Endodermal cell (in vitro differentiated cells): ENCODE measurements at regions not wholly inside any gene's neighbourhood (a gene's known extent, or its start where the extent isn't known, plus 50 kb on each side); places are given as distances from the start of the nearest gene placed in this dataset.

Experiments used
- DNase-seq: peaks from one replicate; pipeline ENCODE4 v3.0.0-alpha.2; 2017
- H3K27ac ChIP-seq: 2 replicates; pipeline ENCODE4 v1.5.1; 2013; ENCODE audit warnings: mild to moderate bottlenecking, low read depth, low read length, moderate library complexity
- H3K27me3 ChIP-seq: 2 replicates; pipeline ENCODE4 v1.6.1; 2013; ENCODE audit warnings: mild to moderate bottlenecking, low read length, moderate library complexity; ENCODE audit not compliant: insufficient read depth, control insufficient read depth, poor library complexity, severe bottlenecking
- H3K36me3 ChIP-seq: 2 replicates; pipeline ENCODE4 v1.7.0; 2013; ENCODE audit warnings: mild to moderate bottlenecking, low read length, moderate library complexity; ENCODE audit not compliant: control insufficient read depth, insufficient read depth
- H3K4me1 ChIP-seq: one replicate; pipeline ENCODE4 v1.7.0; 2013; ENCODE audit warnings: low read length; ENCODE audit not compliant: control insufficient read depth, insufficient read depth
- H3K4me3 ChIP-seq: 2 replicates; pipeline ENCODE4 v1.5.1; 2013; ENCODE audit warnings: mild to moderate bottlenecking, low read length, moderate library complexity
- H3K9ac ChIP-seq: 2 replicates; pipeline ENCODE4 v1.6.1; 2013; ENCODE audit warnings: mild to moderate bottlenecking, low read length, moderate library complexity; ENCODE audit not compliant: poor library complexity, severe bottlenecking; ENCODE audit errors: extremely low read depth
- H3K9me3 ChIP-seq: 2 replicates; pipeline ENCODE4 v1.6.1; 2013; ENCODE audit warnings: mild to moderate bottlenecking, low read length, moderate library complexity; ENCODE audit not compliant: control insufficient read depth
- H3K27ac Mint-ChIP-seq: 2 replicates; pipeline ENCODE4 v1.8.0; 2020; ENCODE audit warnings: mixed read lengths
- H3K27me3 Mint-ChIP-seq: 2 replicates; pipeline ENCODE4 v1.8.0; 2021; ENCODE audit warnings: mild to moderate bottlenecking, mixed read lengths; ENCODE audit not compliant: insufficient read depth
- H3K36me3 Mint-ChIP-seq: 2 replicates; pipeline ENCODE4 v1.8.0; 2020; ENCODE audit warnings: low read depth, mixed read lengths
- H3K4me1 Mint-ChIP-seq: 2 replicates; pipeline ENCODE4 v1.8.0; 2020; ENCODE audit warnings: mixed read lengths
- H3K4me3 Mint-ChIP-seq: 2 replicates; pipeline ENCODE4 v1.8.0; 2020; ENCODE audit warnings: mild to moderate bottlenecking, moderate library complexity, mixed read lengths
- H3K9me3 Mint-ChIP-seq: 2 replicates; pipeline ENCODE4 v1.8.0; 2020; ENCODE audit warnings: mild to moderate bottlenecking, mixed read lengths
- CTCF ChIP-seq: fragments of 200-600 bp; sonication (generic); conservative IDR thresholded peaks from 2 replicates; pipeline ENCODE4 v1.5.0; 2021; ENCODE audit warnings: antibody characterized with exemption, mild to moderate bottlenecking
- WGBS, 2 experiments: methylation state at CpG; one replicate each; pipeline versions ENCODE4 v1.1.5 to v1.1.7; 2013; ENCODE audit warnings: missing lambda C conversion rate in 2 of 2, mixed read lengths in 1 of 2; ENCODE audit not compliant: insufficient coverage in 1 of 2, insufficient read length in 1 of 2; 5-methylcytosine and 5-hydroxymethylcytosine counted together

- H3K9me3 ChIP-seq: no peaks in the 10 kb centered on the region
- 85 to 91% methylated on average over 4 to 6 of the region's 7 CpGs for whole genome bisulfite sequencing, 2 experiments
- H3K27me3 ChIP-seq: no peaks in the 10 kb centered on the region
- Mint-ChIP-seq H3K36me3 (no peaks in the 10 kb centered on the region), H3K9me3 (no peaks in the 10 kb centered on the region), H3K4me3 (no peak overlapping the region), H3K27ac (no peak overlapping the region), H3K4me1 (no peaks in the 10 kb centered on the region), H3K27me3 (no peaks in the 10 kb centered on the region)
- TF ChIP-seq CTCF: no peak
- H3K4me1 ChIP-seq: no peaks in the 10 kb centered on the region
- H3K4me3 ChIP-seq: no peak overlapping the region
- no peaks in the 10 kb centered on the region for H3K36me3 ChIP-seq
- no peak overlapping the region for H3K27ac ChIP-seq
- no peak for DNase-seq
- H3K9ac ChIP-seq: no peak overlapping the region
Observed at GRCh38 chr21:21715266-21715969, 717.2 kb downstream of the NCAM2 start.

- H3K9me3 Mint-ChIP-seq: no peaks in the 10 kb centered on the region
- 95 to 100% methylated on average over 1 to 2 of the region's 2 CpGs for WGBS, 2 experiments
Observed at GRCh38 chr21:21722731-21723130, 724.5 kb downstream of the NCAM2 start.

GRCh38 chr21:21730512-21730911, 732.3 kb downstream of the NCAM2 start:
- Histone ChIP-seq H3K4me1 (no peaks in the 10 kb centered on the region), H3K9me3 (no peaks in the 10 kb centered on the region), H3K27me3 (no peaks in the 10 kb centered on the region), H3K9ac (no peak overlapping the region), H3K4me3 (no peak overlapping the region), H3K27ac (no peak overlapping the region), H3K36me3 (no peaks in the 10 kb centered on the region)
- Mint-ChIP-seq H3K4me1 (no peaks in the 10 kb centered on the region), H3K4me3 (no peak overlapping the region), H3K27me3 (no peaks in the 10 kb centered on the region), H3K9me3 (no peaks in the 10 kb centered on the region), H3K36me3 (no peaks in the 10 kb centered on the region), H3K27ac (no peak overlapping the region)
- TF ChIP-seq CTCF: no peak
- WGBS, 2 experiments: 84 to 90% methylated on average over 2 to 3 of the region's 5 CpGs
- DNase-seq: no peak

More at GRCh38 chr21:21722731-21723130, 724.5 kb downstream of the NCAM2 start:
- H3K4me1 ChIP-seq: no peaks in the 10 kb centered on the region
- Mint-ChIP-seq H3K4me3 (no peak overlapping the region), H3K27ac (no peak overlapping the region), H3K36me3 (no peaks in the 10 kb centered on the region), H3K27me3 (no peaks in the 10 kb centered on the region), H3K4me1 (no peaks in the 10 kb centered on the region)
- H3K9ac ChIP-seq: no peak overlapping the region
- H3K27me3 ChIP-seq: no peaks in the 10 kb centered on the region
- no peak overlapping the region for H3K27ac ChIP-seq
- DNase-seq: no peak
- no peaks in the 10 kb centered on the region for H3K36me3 ChIP-seq
- no peak overlapping the region for H3K4me3 ChIP-seq
- TF ChIP-seq CTCF: no peak
- no peaks in the 10 kb centered on the region for H3K9me3 ChIP-seq
